ENCODE measurements at regions not wholly inside any gene's neighbourhood (a gene's known extent, or its start where the extent isn't known, plus 50 kb on each side); places are given as distances from the start of the nearest gene placed in this dataset.

DNA sequence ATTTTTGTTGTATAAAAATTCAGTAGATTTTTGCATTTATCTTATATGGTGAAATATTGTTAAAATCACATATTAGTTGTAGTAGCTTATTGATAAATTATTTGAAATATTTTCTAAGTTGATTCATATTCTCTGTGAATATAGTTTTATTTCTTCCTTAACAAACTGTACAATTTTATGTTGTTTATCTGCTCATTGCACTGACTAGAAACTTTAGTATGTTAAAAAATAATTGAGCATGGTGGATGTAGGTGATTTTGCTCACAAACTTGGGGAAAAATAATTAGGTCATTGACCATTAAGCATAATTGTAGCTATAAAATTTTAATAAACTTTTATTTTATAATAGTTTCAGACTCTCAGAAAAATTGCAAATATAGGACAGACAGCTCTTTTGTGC lies 1445.3 kb upstream of the MIR17HG start:
- no peak for DNase-seq (ENCODE audit: extremely low read depth, low read depth)
- TF ChIP-seq, protein P1, sequence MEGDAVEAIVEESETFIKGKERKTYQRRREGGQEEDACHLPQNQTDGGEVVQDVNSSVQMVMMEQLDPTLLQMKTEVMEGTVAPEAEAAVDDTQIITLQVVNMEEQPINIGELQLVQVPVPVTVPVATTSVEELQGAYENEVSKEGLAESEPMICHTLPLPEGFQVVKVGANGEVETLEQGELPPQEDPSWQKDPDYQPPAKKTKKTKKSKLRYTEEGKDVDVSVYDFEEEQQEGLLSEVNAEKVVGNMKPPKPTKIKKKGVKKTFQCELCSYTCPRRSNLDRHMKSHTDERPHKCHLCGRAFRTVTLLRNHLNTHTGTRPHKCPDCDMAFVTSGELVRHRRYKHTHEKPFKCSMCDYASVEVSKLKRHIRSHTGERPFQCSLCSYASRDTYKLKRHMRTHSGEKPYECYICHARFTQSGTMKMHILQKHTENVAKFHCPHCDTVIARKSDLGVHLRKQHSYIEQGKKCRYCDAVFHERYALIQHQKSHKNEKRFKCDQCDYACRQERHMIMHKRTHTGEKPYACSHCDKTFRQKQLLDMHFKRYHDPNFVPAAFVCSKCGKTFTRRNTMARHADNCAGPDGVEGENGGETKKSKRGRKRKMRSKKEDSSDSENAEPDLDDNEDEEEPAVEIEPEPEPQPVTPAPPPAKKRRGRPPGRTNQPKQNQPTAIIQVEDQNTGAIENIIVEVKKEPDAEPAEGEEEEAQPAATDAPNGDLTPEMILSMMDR (IDR thresholded peaks at IDR 0.05; ENCODE audit: low read depth, low read length) = no peak

DNA sequence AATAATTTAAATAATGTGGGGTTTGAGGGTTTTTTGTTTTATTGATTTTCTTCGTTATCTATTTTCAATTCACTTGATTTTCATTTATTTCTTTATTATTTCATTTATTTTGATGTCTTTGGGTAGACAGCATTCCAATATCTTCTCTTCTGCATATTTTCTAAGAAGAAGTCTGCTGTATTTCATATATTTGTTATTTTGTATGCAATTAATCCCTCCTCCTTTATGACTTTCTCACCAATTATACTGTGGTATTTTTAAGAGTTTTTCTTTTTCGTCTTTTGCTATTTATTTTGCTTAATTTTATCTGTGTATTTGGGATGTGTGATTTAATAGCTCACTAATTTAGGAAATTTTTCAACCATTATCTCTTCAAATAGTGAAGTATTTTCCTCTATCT lies 1444.4 kb upstream of the MIR17HG start:
- TF ChIP-seq, protein P1 (IDR thresholded peaks at IDR 0.05; ENCODE audit: low read depth, low read length) = no peak
- DNase-seq (ENCODE audit: extremely low read depth, low read depth) = no peak

DNA sequence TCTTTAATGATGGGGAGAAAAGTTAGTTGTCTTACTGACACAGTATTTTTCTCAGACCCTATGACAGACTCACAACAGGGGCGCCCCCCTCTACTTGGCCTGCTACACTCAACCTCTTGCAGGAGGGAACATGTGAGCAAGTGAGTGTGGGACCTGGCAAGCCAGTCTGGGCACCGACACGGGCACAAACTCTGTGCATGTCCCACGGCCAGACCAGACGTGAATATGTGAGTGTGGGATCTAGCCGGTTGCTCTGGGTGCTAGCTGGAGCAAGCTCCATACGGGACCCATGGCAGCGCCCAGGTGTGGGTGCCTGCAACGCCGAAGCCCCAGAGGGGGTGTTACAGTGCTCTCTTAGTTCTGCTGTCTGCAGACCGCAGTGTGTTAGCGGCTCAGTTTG lies 1437.3 kb upstream of the MIR17HG start:
- DNase-seq (ENCODE audit: extremely low read depth, low read depth) = no peak
- TF ChIP-seq, protein P1 (IDR thresholded peaks at IDR 0.05; ENCODE audit: low read depth, low read length) = no peak

DNA sequence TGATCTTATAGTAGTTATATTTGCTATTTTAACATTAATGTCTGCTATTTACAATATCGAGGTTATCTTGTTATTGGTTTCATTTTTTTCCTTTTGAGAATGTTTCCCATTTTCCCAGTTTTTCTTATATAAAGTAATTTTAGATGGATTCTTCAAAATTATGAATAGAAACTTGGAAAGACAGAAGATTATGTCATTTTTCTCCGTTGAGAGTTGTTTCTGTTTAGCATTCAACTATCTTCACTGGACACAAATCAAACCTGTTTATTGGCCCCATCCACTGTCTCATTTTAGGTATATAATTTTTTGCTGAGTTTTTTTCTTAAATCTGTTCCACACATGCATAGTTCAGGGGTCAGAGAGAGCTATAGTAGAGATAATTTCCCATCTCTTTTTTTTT lies 1430.9 kb upstream of the MIR17HG start:
- DNase-seq (ENCODE audit: extremely low read depth, low read depth) = no peak

DNA sequence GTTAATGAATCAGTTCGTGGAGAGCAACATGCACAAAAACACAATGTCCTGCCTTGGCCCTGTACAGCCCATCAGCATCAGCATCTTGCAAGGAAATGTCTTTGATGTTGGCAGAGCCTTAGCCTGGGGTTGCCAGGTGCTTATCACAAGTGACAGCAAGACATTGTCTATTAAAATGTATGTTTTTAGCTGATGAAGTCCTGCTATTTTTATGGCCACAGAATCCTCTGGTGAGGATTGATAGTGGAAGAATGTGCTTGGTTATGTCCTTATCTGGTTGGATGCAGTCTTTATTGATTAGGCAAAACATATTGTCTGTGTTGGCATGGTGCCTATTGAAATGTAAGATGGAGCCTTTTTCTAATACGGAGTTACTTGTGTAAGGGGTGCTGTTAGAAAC lies 1427.0 kb upstream of the MIR17HG start:
- DNase-seq (ENCODE audit: extremely low read depth, low read depth) = no peak
- TF ChIP-seq, protein P1 (IDR thresholded peaks at IDR 0.05; ENCODE audit: low read depth, low read length) = no peak

More for the DNA sequence above, 1430.9 kb upstream of the MIR17HG start:
- TF ChIP-seq, protein P1 (IDR thresholded peaks at IDR 0.05; ENCODE audit: low read depth, low read length) = no peak

DNA sequence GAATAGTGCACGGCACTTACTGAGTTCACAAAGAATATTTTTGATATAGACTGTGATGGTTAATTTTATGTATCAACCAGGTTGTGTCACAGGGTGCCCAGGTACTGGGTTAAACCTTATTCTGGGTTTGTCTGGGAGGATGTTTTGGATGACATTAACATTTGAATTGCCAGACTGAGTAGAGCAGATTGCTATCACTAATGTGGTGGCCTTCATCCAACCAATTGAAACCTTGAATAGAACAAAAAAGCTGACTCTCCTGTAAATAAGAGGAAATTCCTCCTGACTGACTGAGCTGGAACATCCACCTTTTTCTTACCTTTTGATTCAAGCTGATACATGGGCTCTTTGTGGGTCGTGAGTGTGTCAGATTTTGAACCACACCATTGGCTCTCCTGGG lies 1424.4 kb upstream of the MIR17HG start:
- DNase-seq (ENCODE audit: extremely low read depth, low read depth) = no peak
- TF ChIP-seq, protein P1 (IDR thresholded peaks at IDR 0.05; ENCODE audit: low read depth, low read length) = no peak

DNA sequence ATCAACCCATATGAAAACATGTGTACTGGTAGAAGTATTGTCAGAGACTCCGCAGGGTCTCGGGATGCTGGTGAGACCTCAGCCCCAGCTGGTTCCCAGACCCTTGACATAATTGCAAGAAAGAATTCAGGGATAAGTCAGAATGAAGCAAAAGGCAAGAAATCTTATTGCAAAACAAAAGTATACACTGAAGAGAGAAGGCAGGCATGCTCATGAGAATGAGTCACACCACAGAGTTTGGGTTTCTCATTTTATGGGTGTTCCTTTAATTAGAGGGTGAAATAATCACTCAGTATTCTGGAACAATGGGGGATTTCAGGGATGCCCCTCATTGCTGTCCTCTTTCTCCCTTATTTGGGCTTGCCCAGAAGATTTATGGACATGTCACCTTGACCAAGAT lies 1423.8 kb upstream of the MIR17HG start:
- TF ChIP-seq, protein P1 (IDR thresholded peaks at IDR 0.05; ENCODE audit: low read depth, low read length) = no peak
- no peak for DNase-seq (ENCODE audit: extremely low read depth, low read depth)

All from AG09319 (cell line).